GM18858 (cell line): ENCODE measurements at regions not wholly inside any gene's neighbourhood (a gene's known extent, or its start where the extent isn't known, plus 50 kb on each side); places are given as distances from the start of the nearest gene placed in this dataset.

Source experiments
- ATAC-seq: cut with Tn5 transposase; IDR thresholded peaks from one replicate; pipeline ENCODE4 v1.9.1; 2021; ENCODE audit not compliant: unreplicated experiment

DNA sequence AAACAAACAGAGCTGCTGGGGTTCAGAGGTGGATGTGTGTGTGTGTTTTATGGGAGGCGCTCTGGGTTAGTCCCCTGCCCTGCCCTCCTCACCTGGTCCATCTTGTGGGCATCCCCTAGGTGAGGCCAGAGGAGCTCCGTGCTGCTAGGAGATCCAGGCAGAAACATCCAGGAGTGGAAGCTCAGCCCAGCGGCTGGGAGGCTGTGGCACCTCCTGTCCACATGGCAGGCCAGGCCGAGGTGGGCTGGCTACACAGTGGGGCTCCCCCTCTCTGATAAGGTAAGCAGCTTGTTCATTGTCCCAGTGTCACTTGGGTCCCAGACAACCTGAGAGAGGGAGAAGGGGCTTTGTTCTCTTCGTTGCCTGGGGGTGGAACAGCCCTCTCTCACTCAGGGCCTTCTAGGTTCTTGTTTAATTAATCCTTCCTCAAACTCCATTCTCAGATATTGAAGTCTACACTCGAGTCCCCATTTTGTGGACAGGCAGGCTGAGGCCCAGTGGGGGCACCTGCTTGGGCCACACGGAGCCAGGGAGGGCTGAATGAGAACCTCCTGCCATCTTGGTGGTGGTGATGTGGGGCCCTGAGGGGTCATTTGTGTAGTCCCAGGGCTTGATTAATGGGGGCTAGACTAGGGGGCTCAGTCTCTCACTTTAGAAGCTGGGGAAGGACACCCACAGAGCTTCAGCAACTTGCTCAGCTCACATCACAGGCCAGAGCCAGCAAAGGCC lies 216.8 kb upstream of the GPR26 start:
- ATAC-seq: no peak

DNA sequence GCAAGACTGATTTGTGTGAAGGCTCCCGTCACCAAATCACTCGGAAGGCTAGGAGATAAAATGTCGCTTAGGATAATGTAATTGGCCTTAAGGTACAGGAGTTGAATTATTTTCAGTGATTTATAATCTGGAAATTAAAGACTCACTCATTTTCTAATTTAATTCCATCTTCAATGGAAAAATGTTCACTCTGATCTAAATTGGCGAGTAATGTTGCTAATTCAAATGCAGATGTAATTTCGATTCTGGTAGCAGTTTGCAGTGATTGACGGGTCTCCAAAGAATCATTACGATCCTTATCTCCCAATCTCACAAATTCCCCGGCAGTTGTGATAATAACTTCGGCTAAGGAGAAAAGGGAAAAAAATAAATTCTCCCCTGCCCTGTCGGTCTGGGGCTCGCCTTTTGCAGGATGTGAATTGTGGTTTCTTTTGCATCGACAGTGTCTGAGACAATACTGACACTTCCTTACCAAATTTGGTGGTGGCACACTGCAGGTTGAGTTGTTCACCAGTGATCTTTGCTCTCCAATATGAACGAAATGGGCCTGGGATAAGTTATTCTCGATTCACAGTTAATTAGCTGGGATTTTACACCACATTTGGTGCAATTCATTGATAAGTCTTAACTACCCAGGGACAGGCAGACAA lies 215.1 kb upstream of the GPR26 start:
- no peak for ATAC-seq

GRCh38 chr10:123451618-123452245 lies 214.4 kb upstream of the GPR26 start:
- no peak for ATAC-seq

DNA sequence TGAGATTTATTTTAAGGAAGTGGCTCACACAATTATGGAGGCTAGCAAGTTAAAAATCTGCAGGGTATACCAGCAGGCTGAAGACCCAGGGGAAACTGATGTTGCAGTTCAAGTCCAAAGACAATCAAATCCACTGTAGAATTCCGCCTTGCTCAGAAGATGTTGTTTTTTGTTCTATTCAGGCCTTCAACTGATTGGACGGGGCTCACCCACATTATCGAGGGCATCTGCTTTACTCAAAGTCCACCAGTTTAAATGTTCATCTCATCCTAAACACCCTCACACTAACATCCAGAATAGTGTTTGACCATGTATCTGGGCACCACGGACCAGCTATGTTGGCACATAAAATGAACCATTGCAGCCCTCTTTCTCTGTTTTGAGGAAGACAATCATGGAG lies 211.2 kb upstream of the GPR26 start:
- no peak for ATAC-seq

DNA sequence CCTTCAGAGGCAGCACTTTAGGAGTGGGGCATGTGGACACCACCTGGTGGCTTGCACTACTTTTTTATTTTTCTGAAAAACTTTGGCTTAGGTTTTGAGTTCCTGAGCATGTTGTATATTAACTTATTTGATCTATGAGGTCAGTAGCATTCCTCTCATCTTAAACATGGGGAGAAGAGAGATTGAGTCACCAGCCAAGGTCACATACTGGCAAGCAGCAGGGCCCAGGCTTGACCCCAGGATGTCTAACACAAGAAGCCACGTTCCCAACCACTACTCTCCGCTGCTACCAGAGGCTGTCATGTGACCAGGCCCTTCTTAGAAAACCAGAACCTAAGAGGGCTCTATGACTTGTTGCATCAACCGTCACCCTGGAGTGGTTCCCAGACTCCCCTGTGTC lies 210.3 kb upstream of the GPR26 start:
- ATAC-seq: no peak

- ATAC-seq: no peak
Observed at GRCh38 chr10:123458933-123459332, 207.2 kb upstream of the GPR26 start.

- ATAC-seq: no peak
Observed at GRCh38 chr10:123459371-123460091, 206.6 kb upstream of the GPR26 start.

DNA sequence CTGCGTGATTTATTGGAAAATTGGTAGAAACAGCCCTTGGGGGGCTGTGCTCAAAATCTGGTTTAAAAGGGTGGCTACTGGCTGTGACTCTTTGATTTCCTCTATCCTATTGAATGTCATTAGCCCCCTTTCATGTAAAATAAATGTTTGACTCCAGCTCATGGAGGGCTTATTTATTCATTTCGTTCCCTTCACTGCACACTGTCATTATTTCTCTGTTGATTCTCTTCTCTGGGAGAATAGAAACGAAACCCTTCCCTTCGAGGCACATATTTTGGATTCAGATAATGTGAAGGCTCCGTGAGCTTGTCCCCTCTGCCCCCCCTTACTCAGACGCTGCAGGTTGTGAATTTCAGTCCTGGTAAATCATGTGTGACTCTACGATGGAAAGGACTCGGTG lies 203.9 kb upstream of the GPR26 start:
- no peak for ATAC-seq

DNA sequence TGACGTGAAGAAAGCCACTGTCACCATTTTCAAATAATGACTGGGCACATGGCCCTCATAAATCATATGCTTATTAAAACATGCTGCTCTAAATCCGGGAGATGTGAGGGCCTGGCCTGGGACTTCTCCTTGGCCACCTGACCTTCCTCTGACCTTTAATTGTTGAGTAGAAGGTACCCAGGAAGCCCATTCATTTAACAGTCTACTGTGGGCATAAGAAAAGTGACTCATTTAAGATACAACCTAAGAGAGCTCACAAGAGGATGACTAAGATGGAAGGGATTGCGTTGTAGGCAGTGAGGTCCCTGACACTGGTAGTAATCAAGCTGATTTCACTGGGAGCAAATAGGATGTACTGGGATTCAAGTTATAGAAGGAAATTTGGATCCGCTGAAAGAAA lies 203.4 kb upstream of the GPR26 start:
- ATAC-seq: no peak

DNA sequence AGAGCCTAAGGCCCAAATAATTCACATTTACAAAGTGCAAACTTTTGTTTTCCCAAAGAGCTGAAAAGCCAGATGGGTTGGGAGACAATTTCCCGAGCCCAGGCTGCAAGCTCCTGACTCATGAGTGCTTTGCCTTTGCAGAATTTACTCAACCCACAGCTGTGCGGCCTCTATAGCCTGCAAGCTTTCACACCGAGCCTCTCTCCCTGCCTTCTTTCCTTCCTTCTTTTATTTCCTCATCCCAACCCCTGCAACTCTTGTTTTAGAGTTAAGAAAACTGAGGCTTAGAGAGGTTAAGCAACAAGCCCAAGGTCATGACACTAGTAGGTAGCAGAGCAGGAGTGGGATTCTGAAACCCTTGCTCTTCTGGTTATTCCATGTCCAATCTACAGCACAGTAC lies 203.0 kb upstream of the GPR26 start:
- no peak for ATAC-seq

GRCh38 chr10:123463698-123464097 lies 202.5 kb upstream of the GPR26 start:
- ATAC-seq: no peak

DNA sequence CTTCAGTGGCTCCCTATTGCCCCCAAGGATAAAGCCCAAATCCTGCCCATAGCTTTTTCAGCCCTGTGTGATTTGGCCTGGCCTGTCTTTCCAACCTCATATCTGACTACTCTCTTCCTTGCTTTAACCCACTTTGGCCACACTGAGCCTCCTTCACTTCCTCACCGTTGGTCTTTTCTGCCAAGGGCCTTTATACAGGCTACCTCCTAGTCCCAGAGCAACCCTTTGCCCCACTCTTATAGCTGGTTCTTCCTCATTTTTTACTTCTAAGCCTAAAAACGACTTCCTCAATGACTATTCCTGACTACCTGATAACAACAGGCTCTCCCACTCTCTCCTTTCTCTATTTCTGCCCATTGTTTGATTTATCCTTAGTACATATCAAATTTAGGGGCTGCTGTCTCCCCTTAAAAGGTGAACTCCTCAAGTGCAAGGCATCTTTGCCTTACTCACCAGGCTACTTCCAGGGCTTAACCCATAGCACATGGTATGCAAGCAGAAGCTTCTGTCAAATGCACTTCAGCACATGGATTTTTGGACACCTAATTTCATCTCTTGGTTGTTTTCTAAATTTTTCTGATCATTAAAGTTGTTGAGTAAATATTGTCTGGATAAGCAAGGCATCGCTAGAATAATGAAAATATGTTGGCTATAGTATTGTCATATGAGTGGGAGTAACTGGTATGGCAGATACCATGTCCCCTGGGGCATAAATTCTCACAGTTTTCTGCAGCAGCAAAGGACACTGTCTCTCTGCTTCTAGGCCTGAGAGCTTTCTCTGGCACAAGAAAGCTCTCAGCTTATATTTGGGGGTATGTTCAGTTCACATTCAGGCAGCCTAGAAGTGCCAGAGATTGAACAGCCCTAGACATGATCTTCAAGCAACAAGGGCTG lies 201.5 kb upstream of the GPR26 start:
- no peak for ATAC-seq

- ATAC-seq: no peak
Observed at GRCh38 chr10:123470336-123470921, 195.7 kb upstream of the GPR26 start.

DNA sequence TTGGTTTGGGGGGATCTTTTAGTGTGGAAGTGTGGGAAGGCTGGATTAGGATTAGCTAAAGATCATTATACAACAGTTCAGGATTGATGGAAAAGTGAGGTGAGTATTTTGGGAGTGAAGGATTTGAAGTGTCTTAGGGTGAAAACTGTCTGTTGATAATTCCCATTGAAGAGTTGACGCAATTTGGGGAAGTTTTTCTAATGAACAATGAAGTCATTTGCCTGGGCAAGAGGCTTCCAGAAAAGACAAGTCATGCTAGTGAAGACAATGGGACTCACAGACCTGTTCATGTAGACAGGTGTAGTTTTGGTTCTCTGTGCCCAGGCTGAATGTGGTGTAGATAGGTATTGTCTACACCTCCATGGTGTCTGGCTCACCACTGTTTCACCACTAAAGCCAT lies 194.3 kb upstream of the GPR26 start:
- ATAC-seq: no peak

DNA sequence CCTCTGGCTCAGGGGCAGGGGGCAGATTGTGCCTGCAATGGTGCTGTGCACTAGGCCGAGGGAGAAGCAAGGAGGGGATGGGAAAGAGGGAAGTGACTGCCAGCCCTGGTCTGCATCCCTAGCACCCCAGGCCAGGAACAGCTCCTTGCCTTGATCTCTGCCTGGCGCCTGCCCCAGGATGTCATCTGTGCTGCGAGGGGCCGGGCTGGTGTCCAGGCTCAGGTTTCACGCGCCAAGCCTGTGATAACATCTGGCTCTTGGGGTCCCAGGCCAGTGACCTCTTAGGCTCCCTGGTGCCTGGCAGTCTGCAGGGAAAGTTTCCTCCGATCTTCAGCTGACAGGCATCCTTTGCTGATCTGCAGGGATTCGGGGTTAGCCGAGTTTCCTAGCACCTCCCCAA lies 193.5 kb upstream of the GPR26 start:
- no peak for ATAC-seq

GRCh38 chr10:123474700-123475099 lies 191.5 kb upstream of the GPR26 start:
- no peak for ATAC-seq

- ATAC-seq: no peak
Observed at GRCh38 chr10:123475466-123475865, 190.7 kb upstream of the GPR26 start.

- no peak for ATAC-seq
Observed at GRCh38 chr10:123478116-123478515, 188.0 kb upstream of the GPR26 start.

DNA sequence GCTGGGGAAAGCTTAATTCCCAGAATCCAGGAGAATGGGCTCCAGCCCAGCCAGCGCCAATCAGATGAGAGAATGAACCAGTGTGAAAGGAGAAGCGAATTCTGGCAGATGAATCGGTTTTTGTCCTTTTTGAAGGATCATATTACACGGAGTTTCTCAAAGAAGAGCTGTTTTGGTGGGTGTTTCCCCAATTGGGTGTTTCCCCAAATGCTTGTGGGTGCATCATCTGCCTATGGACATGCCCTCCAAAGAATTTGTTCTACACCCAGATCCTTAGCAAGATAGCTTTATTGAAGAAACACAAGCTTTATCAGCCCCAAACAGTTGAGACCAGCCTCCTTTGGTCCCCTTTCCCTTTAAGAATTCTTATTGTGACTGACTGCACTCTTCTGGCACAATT lies 186.5 kb upstream of the GPR26 start:
- no peak for ATAC-seq

DNA sequence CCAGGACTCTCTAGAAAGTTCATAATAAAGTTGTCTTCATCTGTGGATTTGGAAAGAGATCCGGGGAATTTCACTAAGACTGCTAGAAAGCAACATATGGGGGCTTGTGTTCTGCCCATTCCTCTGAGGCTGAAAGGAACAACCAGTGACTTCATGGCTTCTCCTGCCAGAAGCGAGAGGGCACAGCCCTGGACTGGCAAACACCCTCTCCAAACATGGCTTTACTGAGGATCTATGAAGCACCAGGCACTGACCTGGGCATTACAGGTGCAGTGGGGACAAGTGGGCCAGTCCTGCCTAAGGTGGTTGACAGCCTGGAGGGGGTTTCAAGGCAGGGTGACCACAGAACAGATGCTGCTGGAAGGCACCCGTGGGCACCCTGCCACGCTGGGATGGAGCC lies 185.8 kb upstream of the GPR26 start:
- no peak for ATAC-seq
